ENCODE measurements at regions not wholly inside any gene's neighbourhood (a gene's known extent, or its start where the extent isn't known, plus 50 kb on each side); places are given as distances from the start of the nearest gene placed in this dataset.

DNA sequence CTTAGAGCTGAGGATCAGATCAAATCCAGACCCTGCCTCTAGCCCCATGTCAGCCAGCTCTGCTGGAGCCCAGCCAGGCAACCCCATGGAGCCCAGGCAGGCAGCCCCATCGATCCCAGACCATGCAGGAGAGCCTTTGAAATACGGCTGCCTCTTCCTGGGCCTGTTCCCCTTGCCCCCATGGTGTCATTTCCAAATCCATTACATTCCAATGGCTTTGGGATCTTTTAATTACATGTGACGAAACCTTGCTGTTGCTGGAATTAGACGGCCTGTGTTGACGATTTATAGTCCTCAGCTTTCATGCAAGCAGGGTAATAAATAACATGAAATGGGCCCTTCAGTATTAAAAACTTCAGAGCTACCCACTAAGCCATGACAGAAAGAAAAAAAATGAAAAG, 75.8 kb upstream of the SLC14A2 start:
- DNase-seq (ENCODE audit: extremely low spot score): no peak
- H3K27ac ChIP-seq (replicated peaks in 1 of 4): no peak overlapping the region
- intact Hi-C loops (cut with DNase I): no loop called here
- 80% methylated on average over 4 of the region's 5 CpGs for WGBS
- H3K4me3 ChIP-seq: no peak overlapping the region
- H3K36me3 ChIP-seq: no peaks in the 10 kb centered on the region
- H3K9me3 ChIP-seq: no peaks in the 10 kb centered on the region
- TF ChIP-seq POLR2AphosphoS5 (IDR thresholded peaks at IDR 0.05) (no peak), EP300 (IDR thresholded peaks at IDR 0.05) (no peak), POLR2A (IDR thresholded peaks at IDR 0.05; ENCODE audit: low read depth) (no peak)
- TF ChIP-seq, protein P1, sequence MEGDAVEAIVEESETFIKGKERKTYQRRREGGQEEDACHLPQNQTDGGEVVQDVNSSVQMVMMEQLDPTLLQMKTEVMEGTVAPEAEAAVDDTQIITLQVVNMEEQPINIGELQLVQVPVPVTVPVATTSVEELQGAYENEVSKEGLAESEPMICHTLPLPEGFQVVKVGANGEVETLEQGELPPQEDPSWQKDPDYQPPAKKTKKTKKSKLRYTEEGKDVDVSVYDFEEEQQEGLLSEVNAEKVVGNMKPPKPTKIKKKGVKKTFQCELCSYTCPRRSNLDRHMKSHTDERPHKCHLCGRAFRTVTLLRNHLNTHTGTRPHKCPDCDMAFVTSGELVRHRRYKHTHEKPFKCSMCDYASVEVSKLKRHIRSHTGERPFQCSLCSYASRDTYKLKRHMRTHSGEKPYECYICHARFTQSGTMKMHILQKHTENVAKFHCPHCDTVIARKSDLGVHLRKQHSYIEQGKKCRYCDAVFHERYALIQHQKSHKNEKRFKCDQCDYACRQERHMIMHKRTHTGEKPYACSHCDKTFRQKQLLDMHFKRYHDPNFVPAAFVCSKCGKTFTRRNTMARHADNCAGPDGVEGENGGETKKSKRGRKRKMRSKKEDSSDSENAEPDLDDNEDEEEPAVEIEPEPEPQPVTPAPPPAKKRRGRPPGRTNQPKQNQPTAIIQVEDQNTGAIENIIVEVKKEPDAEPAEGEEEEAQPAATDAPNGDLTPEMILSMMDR (IDR thresholded peaks at IDR 0.05): no peak
- H3K27me3 ChIP-seq: no peaks in the 10 kb centered on the region
- H3K4me1 ChIP-seq: no peaks in the 10 kb centered on the region

DNA sequence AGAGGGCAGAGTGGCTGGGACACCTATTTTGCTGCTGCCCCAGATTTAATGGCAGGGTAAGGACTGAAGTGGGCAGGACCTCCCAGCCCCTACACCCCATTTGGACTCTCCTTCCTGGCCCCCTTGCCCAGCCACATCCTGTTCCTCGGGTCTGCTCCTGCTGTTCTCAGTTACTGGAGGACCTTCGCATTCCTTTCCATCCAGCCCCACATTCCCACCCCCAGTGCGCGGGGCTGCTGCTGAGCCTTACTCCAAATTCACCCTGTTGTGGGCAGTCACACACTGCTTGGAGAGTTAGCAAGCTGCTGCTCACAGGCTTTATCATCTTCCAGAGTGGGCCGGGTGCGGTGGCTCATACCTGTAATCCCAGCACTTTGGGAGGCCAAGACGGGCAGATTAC, 75.2 kb upstream of the SLC14A2 start:
- TF ChIP-seq POLR2AphosphoS5 (IDR thresholded peaks at IDR 0.05) (no peak), POLR2A (IDR thresholded peaks at IDR 0.05; ENCODE audit: low read depth) (no peak), EP300 (IDR thresholded peaks at IDR 0.05) (no peak)
- TF ChIP-seq, protein P1 (IDR thresholded peaks at IDR 0.05): no peak
- intact Hi-C loops (cut with DNase I): loop anchor here (10.0 kb wide), 1 partner anchor 135 kb away; no protein-coding TSS in a partner anchor
- Histone ChIP-seq H3K36me3 (no peaks in the 10 kb centered on the region), H3K4me3 (no peak overlapping the region), H3K4me1 (no peaks in the 10 kb centered on the region), H3K27me3 (no peaks in the 10 kb centered on the region), H3K9me3 (no peaks in the 10 kb centered on the region), H3K27ac (replicated peaks in 1 of 4) (no peak overlapping the region)
- DNase-seq (ENCODE audit: extremely low spot score): no peak
- WGBS: 92% methylated on average over 7 of the region's 7 CpGs

DNA sequence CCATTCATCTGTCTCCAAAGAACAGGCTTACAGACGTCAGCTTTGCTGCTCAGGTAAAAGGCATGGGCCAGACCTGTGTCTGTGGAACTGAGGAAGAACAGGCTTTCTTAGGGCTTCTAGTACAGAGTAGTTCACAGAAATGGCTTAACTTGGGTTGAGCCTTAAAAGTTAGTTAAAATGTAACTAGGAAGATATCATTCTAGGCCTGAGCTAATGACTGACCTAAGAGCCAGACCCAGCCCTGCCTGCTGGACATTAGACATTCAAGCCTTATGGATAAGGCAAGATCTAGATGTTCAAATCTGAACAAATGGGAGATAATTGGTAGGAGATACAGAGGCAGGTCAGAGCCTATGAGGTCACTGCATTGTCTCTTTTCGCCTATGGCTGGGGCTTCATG, 73.9 kb upstream of the SLC14A2 start:
- no peaks in the 10 kb centered on the region for H3K36me3 ChIP-seq
- intact Hi-C loops (cut with DNase I): loop anchor here (10.0 kb wide), 1 partner anchor 137 kb away; no protein-coding TSS in a partner anchor
- H3K27ac ChIP-seq (replicated peaks in 1 of 4): no peak overlapping the region
- H3K9me3 ChIP-seq: no peaks in the 10 kb centered on the region
- no peak for DNase-seq (ENCODE audit: extremely low spot score)
- TF ChIP-seq EP300 (IDR thresholded peaks at IDR 0.05): no peak
- no peak for TF ChIP-seq POLR2AphosphoS5 (IDR thresholded peaks at IDR 0.05)
- TF ChIP-seq POLR2A (IDR thresholded peaks at IDR 0.05; ENCODE audit: low read depth): no peak
- TF ChIP-seq, protein P1 (IDR thresholded peaks at IDR 0.05): no peak
- H3K4me3 ChIP-seq: no peak overlapping the region
- no peaks in the 10 kb centered on the region for H3K27me3 ChIP-seq
- WGBS: 98% methylated on average over 2 of the region's 2 CpGs
- no peaks in the 10 kb centered on the region for H3K4me1 ChIP-seq

DNA sequence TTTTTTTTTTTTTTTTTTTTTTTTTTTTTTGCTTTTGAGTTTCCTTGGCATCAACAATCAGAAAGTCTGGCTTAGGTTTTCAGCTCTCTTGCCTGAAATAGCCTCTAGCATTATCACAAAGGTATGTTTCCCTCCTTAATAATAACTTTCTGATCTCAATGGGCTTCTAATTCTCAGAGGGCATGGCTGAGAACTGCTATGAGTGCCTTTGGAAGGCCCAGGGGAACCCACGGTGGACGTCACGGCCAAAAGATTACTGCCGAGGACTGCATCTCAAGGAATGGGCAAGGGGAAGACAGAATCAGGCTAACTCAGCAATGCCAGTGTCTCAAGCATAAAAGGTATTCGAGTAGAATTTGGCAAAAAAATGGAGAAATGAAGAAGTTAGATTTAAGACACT, 73.2 kb upstream of the SLC14A2 start:
- no peak overlapping the region for H3K27ac ChIP-seq (replicated peaks in 1 of 4)
- 90% methylated on average over 5 of the region's 5 CpGs for WGBS
- no peaks in the 10 kb centered on the region for H3K4me1 ChIP-seq
- no peaks in the 10 kb centered on the region for H3K36me3 ChIP-seq
- DNase-seq (ENCODE audit: extremely low spot score): no peak
- H3K9me3 ChIP-seq: no peaks in the 10 kb centered on the region
- TF ChIP-seq POLR2A (IDR thresholded peaks at IDR 0.05; ENCODE audit: low read depth) (no peak), EP300 (IDR thresholded peaks at IDR 0.05) (no peak), POLR2AphosphoS5 (IDR thresholded peaks at IDR 0.05) (no peak)
- TF ChIP-seq, protein P1 (IDR thresholded peaks at IDR 0.05): no peak
- intact Hi-C loops (cut with DNase I): loop anchor here (10.0 kb wide), 1 partner anchor 137 kb away; no protein-coding TSS in a partner anchor
- no peaks in the 10 kb centered on the region for H3K27me3 ChIP-seq
- H3K4me3 ChIP-seq: no peak overlapping the region

DNA sequence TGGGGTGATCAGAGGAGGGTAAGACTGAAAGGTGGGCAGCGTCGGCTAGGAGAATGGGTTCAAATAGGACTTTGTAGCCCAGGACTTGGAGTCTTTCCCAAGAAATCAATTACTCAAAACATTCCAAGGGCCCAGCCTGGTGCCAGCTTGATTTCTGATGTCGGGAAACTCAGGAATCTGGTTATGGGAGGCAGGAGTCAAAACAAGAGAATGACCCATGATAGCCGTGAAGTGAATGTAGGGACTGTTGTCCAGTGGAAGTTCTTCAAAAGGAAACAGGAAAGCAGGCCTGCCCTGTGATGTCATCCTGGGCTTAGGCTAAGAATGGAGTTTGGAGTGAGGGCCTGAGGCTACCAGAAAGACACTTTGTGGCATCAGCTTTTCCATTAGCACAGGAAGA, 67.4 kb upstream of the SLC14A2 start:
- H3K4me3 ChIP-seq: no peak overlapping the region
- no peak for DNase-seq (ENCODE audit: extremely low spot score)
- TF ChIP-seq, protein P1 (IDR thresholded peaks at IDR 0.05): no peak
- no peak for TF ChIP-seq POLR2A (IDR thresholded peaks at IDR 0.05; ENCODE audit: low read depth)
- TF ChIP-seq POLR2AphosphoS5 (IDR thresholded peaks at IDR 0.05): no peak
- TF ChIP-seq EP300 (IDR thresholded peaks at IDR 0.05): no peak
- no peak overlapping the region for H3K27ac ChIP-seq (replicated peaks in 1 of 4)
- no peaks in the 10 kb centered on the region for H3K9me3 ChIP-seq
- H3K4me1 ChIP-seq: no peaks in the 10 kb centered on the region
- no peaks in the 10 kb centered on the region for H3K27me3 ChIP-seq
- intact Hi-C loops (cut with DNase I): loop anchor here (10.0 kb wide), 1 partner anchor 143 kb away; no protein-coding TSS in a partner anchor
- WGBS: 92% methylated on average over 4 of the region's 4 CpGs
- no peaks in the 10 kb centered on the region for H3K36me3 ChIP-seq
